Natural killer cell (primary cell): ENCODE measurements at regions not wholly inside any gene's neighbourhood (a gene's known extent, or its start where the extent isn't known, plus 50 kb on each side); places are given as distances from the start of the nearest gene placed in this dataset.

Experiments
- ATAC-seq, 3 donors: fragments of 150-1000 bp in 2 of 3; fragments of 200-7000 bp in 1 of 3; cut with Tn5 transposase; 1 replicate in 1 of 3; 2 replicates in 2 of 3; pipeline ENCODE4 v1.10.0; 2021; ENCODE audit warnings: mild to moderate bottlenecking in 2 of 3, moderate library complexity in 2 of 3
- DNase-seq, 2 donors: peaks; one replicate each; pipeline versions ENCODE4 v3.0.0 to v3.0.0-alpha.2; 2013 to 2021; ENCODE audit warnings: mixed read lengths in 1 of 2
- H3K27ac ChIP-seq: one replicate; pipeline ENCODE4 v1.5.1; 2013; ENCODE audit warnings: mild to moderate bottlenecking, low read length
- H3K27me3 ChIP-seq: one replicate; pipeline ENCODE4 v1.6.1; 2013; ENCODE audit warnings: low read length; ENCODE audit not compliant: control insufficient read depth, insufficient read depth
- H3K36me3 ChIP-seq: one replicate; pipeline ENCODE4 v1.6.1; 2013; ENCODE audit warnings: low read length; ENCODE audit not compliant: control insufficient read depth, insufficient read depth
- H3K4me1 ChIP-seq: one replicate; pipeline ENCODE4 v1.6.1; 2013; ENCODE audit warnings: low read length; ENCODE audit not compliant: control insufficient read depth, insufficient read depth
- H3K4me3 ChIP-seq: one replicate; pipeline ENCODE4 v1.5.1; 2013; ENCODE audit warnings: low read length
- H3K9me3 ChIP-seq: one replicate; pipeline ENCODE4 v1.6.1; 2013; ENCODE audit warnings: low read length; ENCODE audit not compliant: control insufficient read depth, insufficient read depth
- H3K27ac Mint-ChIP-seq, 2 donors: one replicate each; pipeline ENCODE4 v1.8.0; 2022; ENCODE audit warnings: mild to moderate bottlenecking in 2 of 2, mixed read lengths in 2 of 2, moderate library complexity in 1 of 2
- H3K27me3 Mint-ChIP-seq, 2 donors: one replicate each; pipeline ENCODE4 v1.8.0; 2022; ENCODE audit warnings: low read depth in 2 of 2, mixed read lengths in 2 of 2
- H3K36me3 Mint-ChIP-seq: one replicate; pipeline ENCODE4 v1.8.0; 2022; ENCODE audit warnings: mixed read lengths
- H3K4me1 Mint-ChIP-seq, 2 donors: one replicate each; pipeline ENCODE4 v1.8.0; 2022; ENCODE audit warnings: mixed read lengths in 2 of 2
- H3K4me3 Mint-ChIP-seq: one replicate; pipeline ENCODE4 v1.8.0; 2022; ENCODE audit warnings: mild to moderate bottlenecking, moderate library complexity, mixed read lengths
- H3K9me3 Mint-ChIP-seq, 2 donors: one replicate each; pipeline ENCODE4 v1.8.0; 2022; ENCODE audit warnings: mixed read lengths in 2 of 2
- WGBS: methylation state at CpG from one replicate; pipeline ENCODE4 v1.1.7; 2013; ENCODE audit warnings: missing lambda C conversion rate; ENCODE audit not compliant: insufficient coverage; 5-methylcytosine and 5-hydroxymethylcytosine counted together
- intact Hi-C: fragments of 100-400 bp; cut with micrococcal nuclease; formaldehyde crosslinking; loops from one replicate; pipeline ENCODE4 v1.14.2; 2022
- TF ChIP-seq, protein P1 (sequence below): fragments of 200-600 bp; IDR thresholded peaks from one replicate; pipeline ENCODE4 v1.8.0; 2022; ENCODE audit warnings: antibody characterized with exemption

DNA sequence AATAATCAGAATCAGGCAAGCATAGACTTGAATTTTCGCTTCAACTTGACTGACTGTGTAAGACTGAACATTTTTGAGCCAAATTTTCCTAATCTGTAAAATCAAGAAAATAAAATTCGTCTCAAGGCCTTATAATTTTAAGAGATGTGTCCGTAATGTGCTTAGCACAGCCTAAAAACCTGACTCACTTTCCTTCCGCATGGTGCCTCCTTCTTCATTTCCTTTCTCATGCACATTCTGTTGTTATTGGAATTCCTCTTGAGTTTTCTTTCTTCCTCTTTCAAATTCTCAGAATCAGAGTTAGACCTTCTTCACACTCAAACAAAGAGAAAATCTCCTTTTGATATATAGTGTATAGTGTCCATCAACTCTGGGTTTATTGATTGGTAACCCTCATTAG, 208.9 kb upstream of the SLIT2 start:
- no peaks in the 10 kb centered on the region for H3K4me1 ChIP-seq
- H3K4me3 ChIP-seq: no peak overlapping the region
- Mint-ChIP-seq H3K27me3 (no peaks in the 10 kb centered on the region), H3K9me3 (peaks cover 21 to 23% of the 10 kb centered on the region in 2 donors), H3K27ac (no peak overlapping the region), H3K4me1 (no peaks in the 10 kb centered on the region), H3K4me3 (no peak overlapping the region), H3K36me3 (peaks cover 18% of the 10 kb centered on the region)
- intact Hi-C loops: no loop called here
- TF ChIP-seq, protein P1, sequence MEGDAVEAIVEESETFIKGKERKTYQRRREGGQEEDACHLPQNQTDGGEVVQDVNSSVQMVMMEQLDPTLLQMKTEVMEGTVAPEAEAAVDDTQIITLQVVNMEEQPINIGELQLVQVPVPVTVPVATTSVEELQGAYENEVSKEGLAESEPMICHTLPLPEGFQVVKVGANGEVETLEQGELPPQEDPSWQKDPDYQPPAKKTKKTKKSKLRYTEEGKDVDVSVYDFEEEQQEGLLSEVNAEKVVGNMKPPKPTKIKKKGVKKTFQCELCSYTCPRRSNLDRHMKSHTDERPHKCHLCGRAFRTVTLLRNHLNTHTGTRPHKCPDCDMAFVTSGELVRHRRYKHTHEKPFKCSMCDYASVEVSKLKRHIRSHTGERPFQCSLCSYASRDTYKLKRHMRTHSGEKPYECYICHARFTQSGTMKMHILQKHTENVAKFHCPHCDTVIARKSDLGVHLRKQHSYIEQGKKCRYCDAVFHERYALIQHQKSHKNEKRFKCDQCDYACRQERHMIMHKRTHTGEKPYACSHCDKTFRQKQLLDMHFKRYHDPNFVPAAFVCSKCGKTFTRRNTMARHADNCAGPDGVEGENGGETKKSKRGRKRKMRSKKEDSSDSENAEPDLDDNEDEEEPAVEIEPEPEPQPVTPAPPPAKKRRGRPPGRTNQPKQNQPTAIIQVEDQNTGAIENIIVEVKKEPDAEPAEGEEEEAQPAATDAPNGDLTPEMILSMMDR: no peak
- no peak overlapping the region for H3K27ac ChIP-seq
- H3K36me3 ChIP-seq: no peaks in the 10 kb centered on the region
- ATAC-seq (no peak), DNase-seq (no peak)
- WGBS: 64% methylated on average over 4 of the region's 4 CpGs
- H3K27me3 ChIP-seq: no peaks in the 10 kb centered on the region
- H3K9me3 ChIP-seq: peaks cover 2% of the 10 kb centered on the region

DNA sequence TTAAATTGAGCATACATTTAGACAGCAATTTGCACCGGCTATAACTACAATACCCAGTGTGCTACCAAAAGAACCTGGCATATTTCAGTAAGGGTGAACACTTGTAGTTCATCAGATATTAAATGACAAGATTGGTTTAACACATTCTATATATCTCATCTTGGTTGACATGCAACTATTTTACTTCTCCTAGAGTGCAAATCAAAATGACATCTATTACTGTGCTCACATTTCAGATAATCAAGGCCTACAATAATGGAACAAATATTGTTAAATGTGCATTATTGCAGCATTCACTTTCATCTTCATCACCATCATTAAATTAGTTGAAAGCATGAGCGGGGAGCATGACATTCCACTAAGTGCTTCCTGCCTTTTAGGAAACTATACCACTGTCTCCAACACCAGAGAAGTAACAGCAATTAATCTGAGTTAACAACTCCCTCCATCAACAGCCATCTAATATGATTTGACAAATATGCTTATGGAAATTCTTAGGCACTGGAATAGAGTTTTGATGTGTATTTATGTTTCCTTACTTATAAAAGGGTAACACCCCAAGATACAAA, 209.8 kb upstream of the SLIT2 start:
- Histone ChIP-seq H3K4me3 (no peak overlapping the region), H3K4me1 (no peaks in the 10 kb centered on the region), H3K27ac (no peak overlapping the region), H3K36me3 (no peaks in the 10 kb centered on the region), H3K27me3 (no peaks in the 10 kb centered on the region), H3K9me3 (peaks cover 2% of the 10 kb centered on the region)
- Mint-ChIP-seq H3K4me1 (no peaks in the 10 kb centered on the region), H3K27me3 (no peaks in the 10 kb centered on the region), H3K4me3 (no peak overlapping the region), H3K9me3 (peaks cover 21 to 23% of the 10 kb centered on the region in 2 donors), H3K36me3 (peaks cover 18% of the 10 kb centered on the region), H3K27ac (no peak overlapping the region)
- intact Hi-C loops: no loop called here
- 89% methylated on average over 1 of the region's 2 CpGs for WGBS
- no peak for DNase-seq
- TF ChIP-seq, protein P1: no peak
- no peak for ATAC-seq

DNA sequence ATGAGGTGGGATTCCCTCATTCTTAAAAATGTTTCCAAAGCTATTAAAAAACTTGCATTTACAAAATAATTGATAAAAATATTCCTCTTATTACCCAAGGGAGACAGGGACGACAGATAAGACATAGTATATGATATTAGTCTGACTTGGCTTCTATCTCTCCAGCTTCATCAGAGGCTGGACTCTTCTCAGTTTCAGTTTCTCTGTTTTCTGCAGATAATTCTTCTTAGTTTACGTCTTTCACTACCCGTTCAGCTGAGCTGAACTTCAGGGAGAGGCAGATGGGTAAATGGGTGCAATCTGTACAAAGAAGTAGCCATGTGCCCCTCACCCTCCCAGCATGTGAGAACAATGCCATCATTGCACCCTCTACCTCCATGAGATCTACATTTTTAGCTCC, 214.0 kb upstream of the SLIT2 start:
- DNase-seq: no peak
- no peaks in the 10 kb centered on the region for H3K9me3 ChIP-seq
- intact Hi-C loops: no loop called here
- no peak overlapping the region for H3K27ac ChIP-seq
- H3K4me3 ChIP-seq: no peak overlapping the region
- H3K27me3 ChIP-seq: no peaks in the 10 kb centered on the region
- Mint-ChIP-seq H3K4me1 (no peaks in the 10 kb centered on the region), H3K36me3 (peaks cover 10% of the 10 kb centered on the region), H3K4me3 (no peak overlapping the region), H3K27me3 (no peaks in the 10 kb centered on the region), H3K9me3 (peaks cover 12 to 25% of the 10 kb centered on the region in 2 donors), H3K27ac (no peak overlapping the region)
- ATAC-seq: no peak
- no peaks in the 10 kb centered on the region for H3K4me1 ChIP-seq
- no peaks in the 10 kb centered on the region for H3K36me3 ChIP-seq
- WGBS: 57% methylated on average over 3 of the region's 3 CpGs
- TF ChIP-seq, protein P1: no peak

DNA sequence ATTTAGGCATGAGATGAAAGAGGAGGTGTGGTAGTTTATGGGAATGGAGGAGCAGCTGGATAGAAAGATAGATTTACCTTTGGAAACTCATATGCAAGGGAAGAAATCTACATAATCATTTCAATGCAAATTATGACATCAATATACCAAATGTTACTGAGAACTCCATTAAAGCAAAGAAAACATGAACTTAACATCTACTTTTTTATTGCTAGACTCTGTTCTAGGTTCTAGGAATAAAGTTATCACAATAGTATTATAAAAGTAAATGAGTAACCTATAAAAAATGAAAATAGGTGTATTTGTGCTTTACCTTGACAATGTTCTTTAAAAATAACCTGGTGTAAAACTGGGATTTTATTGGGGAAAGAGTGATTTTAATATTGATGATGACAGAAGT, 221.6 kb upstream of the SLIT2 start:
- H3K4me1 ChIP-seq: no peaks in the 10 kb centered on the region
- Mint-ChIP-seq H3K36me3 (no peaks in the 10 kb centered on the region), H3K4me1 (no peaks in the 10 kb centered on the region), H3K4me3 (no peak overlapping the region), H3K9me3 (peaks cover 7 to 25% of the 10 kb centered on the region in 2 donors), H3K27me3 (no peaks in the 10 kb centered on the region), H3K27ac (no peak overlapping the region)
- H3K36me3 ChIP-seq: no peaks in the 10 kb centered on the region
- ATAC-seq (no peak), DNase-seq (no peak)
- TF ChIP-seq, protein P1: no peak
- H3K9me3 ChIP-seq: peaks cover 2% of the 10 kb centered on the region
- H3K4me3 ChIP-seq: no peak overlapping the region
- intact Hi-C loops: no loop called here
- H3K27me3 ChIP-seq: no peaks in the 10 kb centered on the region
- no peak overlapping the region for H3K27ac ChIP-seq
